ENCODE measurements at regions not wholly inside any gene's neighbourhood (a gene's known extent, or its start where the extent isn't known, plus 50 kb on each side); places are given as distances from the start of the nearest gene placed in this dataset.
A peak's percentile ranks its signal among the peaks of the same experiment; 100 is the strongest.

- Histone ChIP-seq H3K4me1 (ENCODE audit: control insufficient read depth, extremely low read depth, insufficient read depth, low read length) (peaks cover 27% of the 10 kb centered on the region), H3K79me2 (ENCODE audit: control insufficient read depth, insufficient read depth, low read length) (no peaks in the 10 kb centered on the region), H2AFZ (ENCODE audit: control insufficient read depth, low read length) (no peak overlapping the region), H3K9me1 (ENCODE audit: control insufficient read depth, extremely low read depth, insufficient read depth, low read length) (no peaks in the 10 kb centered on the region), H4K20me1 (ENCODE audit: control insufficient read depth, extremely low read depth, insufficient read depth, low read length) (no peaks in the 10 kb centered on the region), H3K4me3 (ENCODE audit: control insufficient read depth in 2 of 3, extremely low read depth in 1 of 3, insufficient read depth in 2 of 3, low read depth in 1 of 3, low read length in 3 of 3) (no peak overlapping the region), H3K27ac (ENCODE audit: control insufficient read depth, insufficient read depth, low read length) (no peak overlapping the region), H3K27me3 (ENCODE audit: control insufficient read depth, extremely low read depth, insufficient read depth, low read length) (no peaks in the 10 kb centered on the region), H3K4me2 (ENCODE audit: control insufficient read depth, extremely low read depth, insufficient read depth, low read depth, low read length) (no peak overlapping the region), H3K36me3 (ENCODE audit: control insufficient read depth in 2 of 2, extremely low read depth in 1 of 2, insufficient read depth in 2 of 2, low read length in 2 of 2) (no peaks in the 10 kb centered on the region), H3K9me3 (ENCODE audit: control insufficient read depth, low read depth, low read length) (no peaks in the 10 kb centered on the region), H3K9ac (ENCODE audit: control insufficient read depth, extremely low read depth, insufficient read depth, low read length) (no peak overlapping the region)
- dilution Hi-C loops (cut with MboI; ENCODE audit: extremely low pct_ligation_motif_present, low sequenced_read_pairs) = no loop called here
- TF ChIP-seq EZH2 (IDR thresholded peaks at IDR 0.05; ENCODE audit: low read length) (no peak), CTCF (optimal IDR thresholded peaks at IDR 0.05 in 1 of 3, IDR thresholded peaks at IDR 0.05 in 1 of 3, conservative IDR thresholded peaks at IDR 0.05 in 1 of 3; ENCODE audit: extremely low read depth in 1 of 3, insufficient read depth in 2 of 3, low read length in 3 of 3) (no peak)
- FAIRE-seq (peak; percentile 68), DNase-seq (ENCODE audit: low read depth, low spot score) (no peak)
Observed at GRCh38 chr5:56670916-56671315, 144.4 kb upstream of the MAP3K1 start.

GRCh38 chr5:56669534-56670483 lies 145.5 kb upstream of the MAP3K1 start:
- dilution Hi-C loops (cut with MboI; ENCODE audit: extremely low pct_ligation_motif_present, low sequenced_read_pairs) = no loop called here
- Histone ChIP-seq H3K4me1 (ENCODE audit: control insufficient read depth, extremely low read depth, insufficient read depth, low read length) (peaks cover 24% of the 10 kb centered on the region), H3K27me3 (ENCODE audit: control insufficient read depth, extremely low read depth, insufficient read depth, low read length) (no peaks in the 10 kb centered on the region), H4K20me1 (ENCODE audit: control insufficient read depth, extremely low read depth, insufficient read depth, low read length) (no peaks in the 10 kb centered on the region), H3K79me2 (ENCODE audit: control insufficient read depth, insufficient read depth, low read length) (no peaks in the 10 kb centered on the region), H2AFZ (ENCODE audit: control insufficient read depth, low read length) (no peak overlapping the region), H3K4me3 (ENCODE audit: control insufficient read depth in 2 of 3, extremely low read depth in 1 of 3, insufficient read depth in 2 of 3, low read depth in 1 of 3, low read length in 3 of 3) (no peak overlapping the region), H3K9ac (ENCODE audit: control insufficient read depth, extremely low read depth, insufficient read depth, low read length) (no peak overlapping the region), H3K36me3 (ENCODE audit: control insufficient read depth in 2 of 2, extremely low read depth in 1 of 2, insufficient read depth in 2 of 2, low read length in 2 of 2) (no peaks in the 10 kb centered on the region), H3K4me2 (ENCODE audit: control insufficient read depth, extremely low read depth, insufficient read depth, low read depth, low read length) (no peak overlapping the region), H3K9me1 (ENCODE audit: control insufficient read depth, extremely low read depth, insufficient read depth, low read length) (no peaks in the 10 kb centered on the region), H3K9me3 (ENCODE audit: control insufficient read depth, low read depth, low read length) (no peaks in the 10 kb centered on the region), H3K27ac (ENCODE audit: control insufficient read depth, insufficient read depth, low read length) (no peak overlapping the region)
- FAIRE-seq (no peak), DNase-seq (ENCODE audit: low read depth, low spot score) (no peak)
- TF ChIP-seq EZH2 (IDR thresholded peaks at IDR 0.05; ENCODE audit: low read length) (no peak), CTCF (optimal IDR thresholded peaks at IDR 0.05 in 1 of 3, IDR thresholded peaks at IDR 0.05 in 1 of 3, conservative IDR thresholded peaks at IDR 0.05 in 1 of 3; ENCODE audit: extremely low read depth in 1 of 3, insufficient read depth in 2 of 3, low read length in 3 of 3) (no peak)
